NOMO-1 (cell line): ENCODE measurements at regions not wholly inside any gene's neighbourhood (a gene's known extent, or its start where the extent isn't known, plus 50 kb on each side); places are given as distances from the start of the nearest gene placed in this dataset.
"Not testable (repeated sequence)": the region's sequence is repeated elsewhere in the genome, so short reads cannot be mapped to it uniquely, and the experiment has no call there.

Experiments
- DNase-seq, 2 experiments: peaks; one replicate each; lab custom pipeline; 2025; ENCODE audit not compliant: unreplicated experiment in 2 of 2; lab: John Stamatoyannopoulos, UW

GRCh38 chr3:174336784-174337183, 522.4 kb upstream of the NAALADL2 start:
- DNase-seq = peak in 1 of 2 experiments; percentile 50

DNA sequence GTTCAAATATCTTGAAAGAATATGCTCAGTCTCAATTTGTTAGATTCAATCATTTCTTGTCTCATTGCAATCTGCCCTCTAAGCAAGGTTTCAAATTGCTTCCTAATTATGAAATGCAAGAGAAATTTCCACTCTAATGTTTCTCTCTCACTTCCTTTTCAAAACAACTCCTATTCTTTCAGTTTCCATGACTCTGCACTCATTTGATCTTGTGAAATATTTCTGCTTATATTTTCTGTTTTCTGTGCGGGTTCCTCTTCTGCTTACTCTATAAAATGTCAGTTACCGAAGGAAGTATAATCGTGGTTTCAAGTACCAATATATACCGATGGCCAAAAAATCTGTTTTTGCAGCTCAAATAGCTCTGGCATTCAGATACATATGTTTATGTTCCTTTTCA, 521.9 kb upstream of the NAALADL2 start:
- peak; percentile 85 to 100 for DNase-seq

DNA sequence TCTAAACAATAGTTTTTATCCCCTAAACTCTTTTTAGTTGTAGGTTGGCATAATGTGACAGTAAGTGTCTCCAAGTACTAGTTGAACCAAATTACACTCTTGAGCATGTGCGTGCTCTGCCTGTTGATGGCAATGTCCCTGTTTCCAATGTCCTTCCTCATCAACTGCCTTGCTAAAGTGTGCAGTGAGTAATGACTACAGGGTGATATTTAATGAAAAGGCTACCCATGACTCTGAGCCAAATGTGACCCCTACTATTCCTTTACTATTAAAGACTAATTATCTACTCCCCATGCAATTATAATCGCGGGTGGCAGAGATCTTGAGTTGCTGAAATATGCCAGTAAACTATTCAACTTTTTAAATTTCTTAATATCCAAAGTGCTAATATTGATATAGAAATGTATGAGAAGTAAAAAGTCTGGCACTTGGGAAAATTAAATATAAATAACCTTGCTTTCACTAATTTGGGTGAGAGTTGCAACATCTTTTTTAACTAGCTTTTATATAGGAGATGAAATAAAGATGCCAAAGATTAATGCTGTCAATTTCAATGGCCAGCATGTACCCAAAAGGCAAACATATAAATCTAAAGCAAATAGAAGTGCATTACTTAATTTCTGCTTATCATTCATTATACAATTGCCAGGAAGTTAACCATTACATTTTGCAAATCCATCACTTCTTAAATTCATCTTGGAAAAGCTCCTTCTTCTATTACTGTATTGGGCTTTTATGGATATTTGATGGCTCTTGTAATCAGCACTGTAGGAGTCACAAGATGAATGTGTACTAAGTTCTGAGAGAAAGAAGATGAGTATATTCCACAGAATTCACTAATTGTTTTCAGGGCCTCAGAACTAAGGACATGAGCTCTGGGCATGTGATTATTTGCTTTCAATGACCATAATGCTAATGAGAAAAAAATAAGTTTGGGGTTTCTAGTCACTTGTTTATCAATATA, 518.2 kb upstream of the NAALADL2 start:
- no peak for DNase-seq

GRCh38 chr3:174342171-174342570, 517.0 kb upstream of the NAALADL2 start:
- no peak for DNase-seq

DNA sequence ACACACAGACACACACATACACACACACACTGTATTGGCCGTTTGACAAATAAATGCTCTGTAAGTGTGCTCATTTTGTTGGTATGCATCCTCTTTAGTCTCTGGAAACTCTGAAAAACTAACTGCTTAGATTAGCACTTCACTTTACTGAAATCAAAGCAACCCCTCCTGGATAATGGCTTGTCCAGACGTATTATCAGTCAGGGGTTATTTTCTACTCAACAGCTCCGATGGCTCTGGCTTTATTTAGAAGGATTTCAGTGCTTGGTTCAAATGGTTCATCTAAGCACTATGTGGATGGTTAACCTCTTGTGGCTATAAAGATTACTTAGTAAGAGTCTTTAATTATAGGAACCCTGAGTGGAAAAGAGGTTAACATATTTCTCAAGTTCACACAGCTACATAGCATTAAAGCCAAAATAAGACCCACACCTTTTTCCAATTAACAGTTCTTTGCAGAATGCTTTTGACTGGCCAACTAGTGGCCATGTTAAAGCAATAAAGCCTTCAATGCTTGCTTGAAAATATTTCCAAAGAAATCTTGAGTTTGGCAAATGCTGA, 516.1 kb upstream of the NAALADL2 start:
- DNase-seq = no peak

GRCh38 chr3:174346141-174346540, 513.0 kb upstream of the NAALADL2 start:
- no peak for DNase-seq

GRCh38 chr3:174346571-174346970, 512.6 kb upstream of the NAALADL2 start:
- DNase-seq = no peak

DNA sequence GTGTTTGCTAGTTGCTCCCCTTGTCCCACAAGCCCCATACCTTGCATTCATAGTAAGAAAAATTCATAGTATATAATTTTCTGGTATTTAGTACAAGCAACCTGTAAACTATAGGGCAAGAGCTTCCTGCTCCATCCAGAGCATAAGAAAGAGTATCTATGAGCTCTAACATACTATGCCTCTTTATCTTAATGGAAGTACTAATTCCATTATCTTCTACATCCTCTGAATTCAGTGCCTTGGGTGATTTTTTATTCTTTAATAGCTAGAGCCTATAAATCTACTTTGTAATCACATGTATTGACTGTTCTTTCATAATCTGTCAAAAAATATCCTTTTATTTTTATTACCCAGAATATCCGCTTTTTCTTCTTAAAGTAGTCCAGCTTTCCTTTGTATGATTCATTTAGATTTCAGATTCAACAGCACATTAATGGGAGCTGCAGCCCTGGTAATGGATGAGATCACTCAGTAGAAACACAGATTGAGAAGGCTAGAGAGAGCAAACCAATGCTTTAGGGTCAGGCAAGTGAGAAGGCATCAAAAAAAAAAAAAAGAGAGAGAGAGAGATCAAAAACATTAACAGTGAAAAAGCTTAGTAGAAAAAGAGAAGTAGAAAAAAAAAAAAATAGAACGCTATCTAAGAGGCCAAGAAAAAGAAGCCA, 511.5 kb upstream of the NAALADL2 start:
- no peak for DNase-seq

DNA sequence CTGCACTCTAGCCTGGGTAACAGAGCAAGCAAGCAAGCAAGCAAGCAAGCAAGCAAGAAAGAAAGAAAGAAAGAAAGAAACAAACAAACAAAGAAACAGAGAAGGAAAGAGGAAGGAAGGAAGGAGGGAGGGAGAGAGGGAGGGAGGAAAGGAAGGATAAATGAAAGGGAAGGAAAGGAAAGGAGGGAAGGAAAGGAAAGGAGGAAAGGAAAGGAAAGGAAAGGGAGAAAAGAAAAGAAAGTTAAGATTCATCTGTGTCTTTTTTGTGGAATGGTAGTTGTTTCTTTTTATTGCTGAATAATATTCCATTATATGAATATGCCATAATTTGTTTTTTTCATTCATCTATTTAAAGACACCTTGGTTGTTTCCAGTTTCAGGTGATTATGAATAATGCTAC, 506.9 kb upstream of the NAALADL2 start:
- DNase-seq = no peak

- DNase-seq = peak; percentile 11 to 37
These were observed 503.6 kb upstream of the NAALADL2 start for GRCh38 chr3:174355505-174355904.

DNA sequence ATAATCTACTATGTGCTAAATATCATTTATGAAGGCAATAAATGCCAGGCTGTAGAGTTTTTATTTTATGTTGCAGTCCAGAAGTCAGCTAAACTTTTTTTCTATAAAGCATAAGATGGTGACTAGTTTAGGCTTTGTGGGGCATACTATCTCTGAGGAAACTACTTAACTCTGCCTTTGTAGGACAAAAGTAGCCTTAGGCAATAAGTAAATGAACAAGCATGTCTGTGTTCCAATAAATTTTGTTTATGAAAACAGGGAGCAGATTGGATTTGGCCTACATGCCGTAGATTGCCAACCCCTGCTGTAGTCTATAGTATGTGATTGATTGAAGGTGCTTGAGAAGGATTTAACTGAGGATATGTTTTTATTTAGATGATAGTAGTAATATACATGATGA, 502.5 kb upstream of the NAALADL2 start:
- no peak for DNase-seq

GRCh38 chr3:174358252-174358651, 500.9 kb upstream of the NAALADL2 start:
- DNase-seq = no peak

- DNase-seq = no peak
These were observed 496.6 kb upstream of the NAALADL2 start for GRCh38 chr3:174362556-174362955.

- DNase-seq = no peak
These were observed 495.9 kb upstream of the NAALADL2 start for GRCh38 chr3:174363256-174363655.

GRCh38 chr3:174365796-174366195, 493.3 kb upstream of the NAALADL2 start:
- no peak for DNase-seq

DNA sequence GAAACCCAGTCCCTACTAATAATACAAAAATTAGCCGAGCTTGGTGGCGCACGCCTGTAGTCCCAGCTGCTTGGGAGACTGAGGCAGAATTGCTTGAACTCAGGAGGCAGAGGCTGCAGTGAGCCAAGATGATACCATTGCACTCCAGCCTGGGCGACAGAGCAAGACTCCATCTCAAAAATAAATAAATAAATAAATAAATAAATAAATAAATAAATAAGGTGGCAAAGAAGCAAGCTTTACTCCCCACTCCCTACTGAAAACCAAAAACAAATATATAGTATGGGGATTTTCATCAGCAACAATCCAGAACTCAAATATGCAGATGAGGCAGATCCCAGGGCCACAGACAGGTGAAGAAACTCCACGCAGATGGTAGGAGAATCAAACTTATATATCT, 492.2 kb upstream of the NAALADL2 start:
- DNase-seq = not testable (repeated sequence)

GRCh38 chr3:174376346-174376745, 482.8 kb upstream of the NAALADL2 start:
- no peak for DNase-seq

GRCh38 chr3:174377096-174377495, 482.0 kb upstream of the NAALADL2 start:
- no peak for DNase-seq

GRCh38 chr3:174377684-174378083, 481.4 kb upstream of the NAALADL2 start:
- no peak for DNase-seq

DNA sequence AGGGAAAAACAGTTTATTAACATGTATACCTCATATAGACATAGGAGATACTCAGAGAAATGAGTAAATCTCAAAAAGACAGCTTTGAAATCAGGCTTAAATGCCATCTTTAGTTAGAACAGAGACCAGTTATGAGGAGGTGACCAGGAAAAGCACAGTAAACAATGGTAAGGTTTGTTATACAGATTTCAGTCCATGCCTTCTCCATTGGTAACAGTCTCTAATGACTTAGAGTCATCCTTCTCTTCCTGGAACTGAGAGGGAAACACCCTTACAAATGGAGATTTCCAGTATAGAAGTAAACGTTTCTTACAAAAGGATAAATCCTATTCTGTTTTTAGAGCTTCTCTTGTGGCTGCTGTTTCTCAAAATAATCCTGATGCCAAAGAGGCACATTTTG, 476.3 kb upstream of the NAALADL2 start:
- no peak for DNase-seq

- no peak for DNase-seq
These were observed 471.4 kb upstream of the NAALADL2 start for GRCh38 chr3:174387736-174388135.

DNA sequence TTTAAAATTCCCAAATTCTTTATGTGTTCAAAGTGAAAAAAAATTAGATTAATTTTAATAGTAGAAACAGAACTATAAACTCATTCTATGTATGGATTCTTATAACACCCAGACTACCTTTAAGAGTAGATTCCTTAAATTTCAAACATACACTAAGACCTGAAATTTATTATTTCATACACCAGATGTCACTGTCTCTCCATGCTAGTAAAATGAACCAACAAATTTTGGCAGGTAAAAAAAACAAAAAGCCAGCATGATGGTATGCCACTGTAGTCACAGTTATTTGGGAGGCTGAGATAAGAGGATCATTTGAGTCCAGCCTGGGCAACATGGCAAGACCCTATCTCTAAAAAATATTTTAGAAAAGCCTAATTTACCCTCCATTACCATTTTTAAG, 461.3 kb upstream of the NAALADL2 start:
- DNase-seq = peak; percentile 32 to 57
